ENCODE measurements at regions not wholly inside any gene's neighbourhood (a gene's known extent, or its start where the extent isn't known, plus 50 kb on each side); places are given as distances from the start of the nearest gene placed in this dataset.

GRCh38 chr1:58353168-58353567, 193.4 kb downstream of the OMA1 start:
- H2AFZ ChIP-seq (ENCODE audit: insufficient read depth, low read depth, low read length, poor library complexity, severe bottlenecking): no peak overlapping the region
- no CpG with 5 or more reads among the region's 2 CpGs for WGBS (ENCODE audit: insufficient coverage)
- H3K79me2 ChIP-seq (ENCODE audit: insufficient read depth, low read length): no peaks in the 10 kb centered on the region
- no peaks in the 10 kb centered on the region for H3K4me1 Mint-ChIP-seq
- H3K4me3 Mint-ChIP-seq: no peak overlapping the region
- no peak overlapping the region for H3K27ac ChIP-seq (ENCODE audit: low read depth in 1 of 2, low read length in 2 of 2)
- no peaks in the 10 kb centered on the region for H3K27me3 ChIP-seq (ENCODE audit: control insufficient read depth in 2 of 2, insufficient read depth in 2 of 2, low read length in 2 of 2)
- DNase-seq: no peak
- peaks cover 0 to 4% of the 10 kb centered on the region in 2 donors for H3K9me3 ChIP-seq (replicated peaks in 1 of 2; ENCODE audit: control insufficient read depth in 1 of 2, insufficient read depth in 1 of 2, low read length in 2 of 2)
- H4K20me1 ChIP-seq (ENCODE audit: insufficient read depth, low read length): no peaks in the 10 kb centered on the region
- no peak for TF ChIP-seq CTCF (IDR thresholded peaks at IDR 0.05)
- no peaks in the 10 kb centered on the region for H3K36me3 Mint-ChIP-seq
- no peaks in the 10 kb centered on the region for H3K27me3 Mint-ChIP-seq (ENCODE audit: low read depth in 3 of 3)
- H3K4me3 ChIP-seq (replicated peaks in 1 of 3; ENCODE audit: low read depth in 2 of 3, low read length in 3 of 3): no peak overlapping the region
- H3K4me2 ChIP-seq (replicated peaks; ENCODE audit: extremely low read depth, low read length, poor library complexity, severe bottlenecking): no peak overlapping the region
- intact Hi-C loops (cut with micrococcal nuclease): no loop called here
- no peaks in the 10 kb centered on the region for H3K36me3 ChIP-seq (replicated peaks in 1 of 2; ENCODE audit: control insufficient read depth in 1 of 2, insufficient read depth in 2 of 2, low read length in 2 of 2)
- peaks cover 0 to 5% (median 0%) of the 10 kb centered on the region in 7 donors for H3K9me3 Mint-ChIP-seq
- no peaks in the 10 kb centered on the region for H3K4me1 ChIP-seq (ENCODE audit: control insufficient read depth in 1 of 2, insufficient read depth in 2 of 2, low read length in 2 of 2)
- H3K27ac Mint-ChIP-seq: no peak overlapping the region
- H3K9ac ChIP-seq (ENCODE audit: insufficient read depth, low read length, poor library complexity, severe bottlenecking): no peak overlapping the region

DNA sequence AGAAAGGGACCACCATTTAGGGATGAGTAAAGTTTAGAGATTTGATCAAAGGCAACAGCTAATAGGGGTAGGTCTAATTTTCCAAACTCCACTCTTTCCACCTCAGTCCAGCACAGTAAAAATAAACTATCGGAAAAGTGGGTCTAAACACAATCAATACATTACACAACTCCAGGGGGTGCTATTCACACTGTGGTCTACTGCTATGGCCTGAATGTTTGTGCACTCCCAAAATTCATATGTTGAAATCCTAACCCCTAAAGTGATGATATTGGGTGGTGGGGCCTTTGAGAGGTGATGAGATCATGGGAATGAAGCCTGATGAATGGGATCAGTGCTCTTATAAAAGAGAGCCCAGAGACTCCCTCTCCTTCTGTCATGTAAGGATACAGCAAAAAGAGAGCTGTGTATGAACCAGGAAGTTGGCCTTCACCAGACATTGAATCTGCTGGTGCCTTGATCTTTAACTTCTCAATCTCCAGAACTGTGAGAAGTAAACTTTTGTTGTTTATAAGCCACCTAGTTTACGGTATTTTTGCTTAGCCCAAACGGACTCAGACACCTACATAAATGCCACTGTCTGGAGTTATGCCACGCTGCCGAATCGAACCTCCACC, 193.9 kb downstream of the OMA1 start:
- H3K4me3 Mint-ChIP-seq: no peak overlapping the region
- no peak overlapping the region for H3K4me3 ChIP-seq (replicated peaks in 1 of 3; ENCODE audit: low read depth in 2 of 3, low read length in 3 of 3)
- H3K9me3 ChIP-seq (replicated peaks in 1 of 2; ENCODE audit: control insufficient read depth in 1 of 2, insufficient read depth in 1 of 2, low read length in 2 of 2): peaks cover 0 to 4% of the 10 kb centered on the region in 2 donors
- no peak overlapping the region for H3K9ac ChIP-seq (ENCODE audit: insufficient read depth, low read length, poor library complexity, severe bottlenecking)
- H3K27me3 ChIP-seq (ENCODE audit: control insufficient read depth in 2 of 2, insufficient read depth in 2 of 2, low read length in 2 of 2): no peaks in the 10 kb centered on the region
- no peaks in the 10 kb centered on the region for H3K4me1 Mint-ChIP-seq
- H3K9me3 Mint-ChIP-seq: peaks cover 0 to 5% (median 1%) of the 10 kb centered on the region in 7 donors
- no peaks in the 10 kb centered on the region for H3K4me1 ChIP-seq (ENCODE audit: control insufficient read depth in 1 of 2, insufficient read depth in 2 of 2, low read length in 2 of 2)
- TF ChIP-seq CTCF (IDR thresholded peaks at IDR 0.05): no peak
- H3K27me3 Mint-ChIP-seq (ENCODE audit: low read depth in 3 of 3): no peaks in the 10 kb centered on the region
- no peaks in the 10 kb centered on the region for H3K79me2 ChIP-seq (ENCODE audit: insufficient read depth, low read length)
- H2AFZ ChIP-seq (ENCODE audit: insufficient read depth, low read depth, low read length, poor library complexity, severe bottlenecking): no peak overlapping the region
- no peak overlapping the region for H3K27ac Mint-ChIP-seq
- WGBS (ENCODE audit: insufficient coverage): 67% methylated on average over 1 of the region's 6 CpGs
- H3K36me3 ChIP-seq (replicated peaks in 1 of 2; ENCODE audit: control insufficient read depth in 1 of 2, insufficient read depth in 2 of 2, low read length in 2 of 2): no peaks in the 10 kb centered on the region
- DNase-seq: no peak
- intact Hi-C loops (cut with micrococcal nuclease): no loop called here
- H4K20me1 ChIP-seq (ENCODE audit: insufficient read depth, low read length): no peaks in the 10 kb centered on the region
- H3K36me3 Mint-ChIP-seq: no peaks in the 10 kb centered on the region
- no peak overlapping the region for H3K27ac ChIP-seq (ENCODE audit: low read depth in 1 of 2, low read length in 2 of 2)
- no peak overlapping the region for H3K4me2 ChIP-seq (replicated peaks; ENCODE audit: extremely low read depth, low read length, poor library complexity, severe bottlenecking)
